Muscle of leg (tissue), 3 donors: ENCODE measurements at regions not wholly inside any gene's neighbourhood (a gene's known extent, or its start where the extent isn't known, plus 50 kb on each side); places are given as distances from the start of the nearest gene placed in this dataset.
"Not testable (repeated sequence)": the region's sequence is repeated elsewhere in the genome, so short reads cannot be mapped to it uniquely, and the experiment has no call there.

Experiments
- DNase-seq: peaks from one replicate; pipeline ENCODE4 v3.0.0; 2013
- H3K27ac ChIP-seq: one replicate; pipeline ENCODE4 v1.5.1; 2013; ENCODE audit warnings: mild to moderate bottlenecking, low read length, control low read depth
- H3K27me3 ChIP-seq: one replicate; pipeline ENCODE4 v1.6.1; 2013; ENCODE audit warnings: low read length; ENCODE audit not compliant: control insufficient read depth, insufficient read depth
- H3K36me3 ChIP-seq: one replicate; pipeline ENCODE4 v1.6.1; 2013; ENCODE audit warnings: low read length; ENCODE audit not compliant: control insufficient read depth, insufficient read depth
- H3K4me1 ChIP-seq: one replicate; pipeline ENCODE4 v1.6.1; 2013; ENCODE audit warnings: low read length; ENCODE audit not compliant: control insufficient read depth, insufficient read depth
- H3K4me3 ChIP-seq: one replicate; pipeline ENCODE4 v1.5.1; 2013; ENCODE audit warnings: low read length, control low read depth
- H3K9me3 ChIP-seq: replicated peaks from 2 replicates; pipeline ENCODE4 v1.6.1; 2013; ENCODE audit warnings: low read depth, low read length; ENCODE audit not compliant: control insufficient read depth
- WGBS: methylation state at CpG from one replicate; pipeline ENCODE4 v1.1.5; 2013; ENCODE audit warnings: missing lambda C conversion rate; ENCODE audit not compliant: insufficient coverage; 5-methylcytosine and 5-hydroxymethylcytosine counted together

GRCh38 chr7:109386959-109387358, 817.3 kb downstream of the DNAJB9 start:
- H3K27ac ChIP-seq, result no peak overlapping the region
- DNase-seq, result no peak
- H3K9me3 ChIP-seq, result no peaks in the 10 kb centered on the region
- no peak overlapping the region for H3K4me3 ChIP-seq
- H3K4me1 ChIP-seq, result no peaks in the 10 kb centered on the region
- WGBS, result 80% methylated on average over 1 of the region's 2 CpGs
- no peaks in the 10 kb centered on the region for H3K27me3 ChIP-seq
- H3K36me3 ChIP-seq, result no peaks in the 10 kb centered on the region

- Histone ChIP-seq H3K4me3 (no peak overlapping the region), H3K36me3 (no peaks in the 10 kb centered on the region), H3K27ac (no peak overlapping the region), H3K4me1 (no peaks in the 10 kb centered on the region), H3K27me3 (no peaks in the 10 kb centered on the region), H3K9me3 (no peaks in the 10 kb centered on the region)
- 100% methylated on average over 1 of the region's 1 CpG for WGBS
- DNase-seq, result no peak
These were observed 817.9 kb downstream of the DNAJB9 start for GRCh38 chr7:109387530-109387929.

GRCh38 chr7:109391240-109391639, 821.6 kb downstream of the DNAJB9 start:
- Histone ChIP-seq H3K27me3 (no peaks in the 10 kb centered on the region), H3K4me1 (no peaks in the 10 kb centered on the region), H3K4me3 (no peak overlapping the region), H3K36me3 (no peaks in the 10 kb centered on the region), H3K27ac (no peak overlapping the region), H3K9me3 (no peaks in the 10 kb centered on the region)
- DNase-seq, result no peak
- no CpG with 5 or more reads among the region's 3 CpGs for WGBS

GRCh38 chr7:109402107-109402506, 832.4 kb downstream of the DNAJB9 start:
- Histone ChIP-seq H3K4me1 (no peaks in the 10 kb centered on the region), H3K36me3 (no peaks in the 10 kb centered on the region), H3K4me3 (no peak overlapping the region), H3K27ac (no peak overlapping the region), H3K9me3 (no peaks in the 10 kb centered on the region), H3K27me3 (no peaks in the 10 kb centered on the region)
- WGBS, result no CpG with 5 or more reads among the region's 1 CpG
- no peak for DNase-seq

GRCh38 chr7:109407756-109408155, 838.1 kb downstream of the DNAJB9 start:
- Histone ChIP-seq H3K4me3 (no peak overlapping the region), H3K27me3 (no peaks in the 10 kb centered on the region), H3K9me3 (no peaks in the 10 kb centered on the region), H3K4me1 (no peaks in the 10 kb centered on the region), H3K36me3 (no peaks in the 10 kb centered on the region), H3K27ac (no peak overlapping the region)
- DNase-seq, result no peak
- WGBS, result 93% methylated on average over 2 of the region's 3 CpGs

GRCh38 chr7:109437957-109438356, 868.3 kb downstream of the DNAJB9 start:
- H3K27me3 ChIP-seq, result no peaks in the 10 kb centered on the region
- 60% methylated on average over 1 of the region's 2 CpGs for WGBS
- no peaks in the 10 kb centered on the region for H3K36me3 ChIP-seq
- DNase-seq, result no peak
- no peaks in the 10 kb centered on the region for H3K9me3 ChIP-seq
- no peak overlapping the region for H3K4me3 ChIP-seq
- no peaks in the 10 kb centered on the region for H3K4me1 ChIP-seq
- H3K27ac ChIP-seq, result no peak overlapping the region

GRCh38 chr7:109449760-109450159, 880.1 kb downstream of the DNAJB9 start:
- Histone ChIP-seq H3K4me3 (no peak overlapping the region), H3K36me3 (no peaks in the 10 kb centered on the region), H3K27me3 (no peaks in the 10 kb centered on the region), H3K9me3 (no peaks in the 10 kb centered on the region), H3K27ac (no peak overlapping the region), H3K4me1 (no peaks in the 10 kb centered on the region)
- no peak for DNase-seq
- no CpG with 5 or more reads among the region's 1 CpG for WGBS

- no peak for DNase-seq
- WGBS, result 81% methylated on average over 2 of the region's 3 CpGs
- Histone ChIP-seq H3K27ac (no peak overlapping the region), H3K9me3 (no peaks in the 10 kb centered on the region), H3K4me1 (no peaks in the 10 kb centered on the region), H3K36me3 (no peaks in the 10 kb centered on the region), H3K27me3 (no peaks in the 10 kb centered on the region), H3K4me3 (no peak overlapping the region)
These were observed 886.4 kb downstream of the DNAJB9 start for GRCh38 chr7:109456116-109456515.

- no peak overlapping the region for H3K4me3 ChIP-seq
- no CpG with 5 or more reads among the region's 2 CpGs for WGBS
- no peaks in the 10 kb centered on the region for H3K9me3 ChIP-seq
- DNase-seq, result no peak
- H3K36me3 ChIP-seq, result no peaks in the 10 kb centered on the region
- no peak overlapping the region for H3K27ac ChIP-seq
- H3K27me3 ChIP-seq, result no peaks in the 10 kb centered on the region
- H3K4me1 ChIP-seq, result no peaks in the 10 kb centered on the region
These were observed 890.6 kb downstream of the DNAJB9 start for GRCh38 chr7:109460296-109460695.

GRCh38 chr7:109462171-109462570, 892.5 kb downstream of the DNAJB9 start:
- H3K9me3 ChIP-seq, result no peaks in the 10 kb centered on the region
- no peak overlapping the region for H3K27ac ChIP-seq
- WGBS, result 60% methylated on average over 1 of the region's 3 CpGs
- no peaks in the 10 kb centered on the region for H3K36me3 ChIP-seq
- no peak overlapping the region for H3K4me3 ChIP-seq
- no peaks in the 10 kb centered on the region for H3K27me3 ChIP-seq
- no peak for DNase-seq
- H3K4me1 ChIP-seq, result no peaks in the 10 kb centered on the region

- H3K4me3 ChIP-seq, result not testable (repeated sequence)
These were observed 898.1 kb downstream of the DNAJB9 start for GRCh38 chr7:109467729-109468128.

More at GRCh38 chr7:109467729-109468128, 898.1 kb downstream of the DNAJB9 start:
- not testable (repeated sequence) for H3K4me1 ChIP-seq, H3K27ac ChIP-seq, H3K36me3 ChIP-seq, H3K9me3 ChIP-seq, H3K27me3 ChIP-seq, DNase-seq
- no CpG with 5 or more reads among the region's 4 CpGs for WGBS
